ENCODE measurements at regions not wholly inside any gene's neighbourhood (a gene's known extent, or its start where the extent isn't known, plus 50 kb on each side); places are given as distances from the start of the nearest gene placed in this dataset.

DNA sequence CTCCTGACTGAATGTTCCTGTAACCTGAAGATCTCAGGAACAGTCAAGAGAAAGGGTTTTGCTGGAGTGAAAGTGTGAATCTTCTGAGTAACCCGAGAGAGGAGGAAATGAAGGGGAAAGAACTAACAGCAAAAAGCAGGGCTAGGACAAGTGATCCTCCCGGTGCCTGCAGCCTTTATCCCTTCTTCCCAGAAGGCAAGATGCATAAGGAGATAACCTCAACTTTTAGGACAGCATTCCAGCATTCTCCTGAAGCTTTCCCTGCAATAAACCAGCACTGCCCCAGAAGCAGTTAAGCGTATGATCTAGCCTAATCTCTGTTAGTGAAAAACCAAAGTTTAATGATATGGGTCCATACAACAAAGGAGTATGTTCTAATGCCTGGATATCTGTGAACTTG lies 298.8 kb downstream of the MEX3B start:
- ChIA-PET POLR2A (no interaction called here), CTCF (no interaction called here)
- TF ChIP-seq, protein P1, sequence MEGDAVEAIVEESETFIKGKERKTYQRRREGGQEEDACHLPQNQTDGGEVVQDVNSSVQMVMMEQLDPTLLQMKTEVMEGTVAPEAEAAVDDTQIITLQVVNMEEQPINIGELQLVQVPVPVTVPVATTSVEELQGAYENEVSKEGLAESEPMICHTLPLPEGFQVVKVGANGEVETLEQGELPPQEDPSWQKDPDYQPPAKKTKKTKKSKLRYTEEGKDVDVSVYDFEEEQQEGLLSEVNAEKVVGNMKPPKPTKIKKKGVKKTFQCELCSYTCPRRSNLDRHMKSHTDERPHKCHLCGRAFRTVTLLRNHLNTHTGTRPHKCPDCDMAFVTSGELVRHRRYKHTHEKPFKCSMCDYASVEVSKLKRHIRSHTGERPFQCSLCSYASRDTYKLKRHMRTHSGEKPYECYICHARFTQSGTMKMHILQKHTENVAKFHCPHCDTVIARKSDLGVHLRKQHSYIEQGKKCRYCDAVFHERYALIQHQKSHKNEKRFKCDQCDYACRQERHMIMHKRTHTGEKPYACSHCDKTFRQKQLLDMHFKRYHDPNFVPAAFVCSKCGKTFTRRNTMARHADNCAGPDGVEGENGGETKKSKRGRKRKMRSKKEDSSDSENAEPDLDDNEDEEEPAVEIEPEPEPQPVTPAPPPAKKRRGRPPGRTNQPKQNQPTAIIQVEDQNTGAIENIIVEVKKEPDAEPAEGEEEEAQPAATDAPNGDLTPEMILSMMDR (IDR thresholded peaks at IDR 0.05; ENCODE audit: insufficient read depth, low read depth, low read length) = no peak
- H3K36me3 ChIP-seq (ENCODE audit: control insufficient read depth, insufficient read depth, low read length) = no peaks in the 10 kb centered on the region
- H3K27me3 ChIP-seq (ENCODE audit: control insufficient read depth, insufficient read depth, low read length) = no peaks in the 10 kb centered on the region
- H3K4me3 ChIP-seq (ENCODE audit: low read depth, low read length) = no peak overlapping the region
- no peak for DNase-seq (ENCODE audit: low read depth)

DNA sequence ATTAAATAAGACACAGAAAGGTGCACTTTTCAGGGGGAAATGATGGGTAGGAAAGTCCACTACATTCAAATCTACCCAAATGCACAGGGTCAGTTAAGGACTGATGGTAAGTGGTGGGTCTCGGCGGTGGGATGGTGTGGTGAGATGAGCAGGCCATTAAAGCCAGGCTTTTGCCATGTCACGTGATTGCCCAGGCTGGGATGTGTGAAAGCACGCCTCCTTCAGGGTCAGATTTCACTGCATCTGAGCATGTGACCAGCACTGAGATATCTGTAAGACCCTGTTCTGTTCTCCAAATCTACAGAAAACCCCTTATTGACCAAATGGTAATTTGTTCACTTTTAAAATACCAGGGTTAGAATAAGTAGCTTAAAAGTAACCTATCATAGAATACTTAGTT lies 301.5 kb downstream of the MEX3B start:
- TF ChIP-seq, protein P1 (IDR thresholded peaks at IDR 0.05; ENCODE audit: insufficient read depth, low read depth, low read length) = no peak
- POLR2A ChIA-PET = no interaction called here
- no peak for DNase-seq (ENCODE audit: low read depth)
- CTCF ChIA-PET = no interaction called here
- no peak overlapping the region for H3K4me3 ChIP-seq (ENCODE audit: low read depth, low read length)
- no peaks in the 10 kb centered on the region for H3K27me3 ChIP-seq (ENCODE audit: control insufficient read depth, insufficient read depth, low read length)
- H3K36me3 ChIP-seq (ENCODE audit: control insufficient read depth, insufficient read depth, low read length) = no peaks in the 10 kb centered on the region

DNA sequence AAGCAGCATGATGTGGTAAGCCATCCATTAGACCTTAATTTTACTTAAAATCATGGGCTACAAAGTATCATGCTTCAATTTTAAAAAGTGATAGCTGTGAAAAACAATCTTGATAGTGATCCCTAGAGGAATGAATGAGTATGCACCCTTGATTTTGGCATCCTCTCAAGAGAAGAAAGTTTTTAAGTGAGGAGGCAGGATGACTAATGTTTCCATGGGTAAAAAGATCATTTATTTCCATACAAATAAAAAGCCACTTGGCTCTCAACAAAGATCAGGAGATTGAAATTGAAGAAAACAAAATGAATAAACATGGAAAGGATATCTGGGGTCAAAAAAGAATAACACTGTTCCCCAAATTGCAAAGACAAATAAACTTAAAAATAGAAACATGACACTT lies 305.4 kb downstream of the MEX3B start:
- H3K36me3 ChIP-seq (ENCODE audit: control insufficient read depth, insufficient read depth, low read length) = no peaks in the 10 kb centered on the region
- CTCF ChIA-PET = no interaction called here
- POLR2A ChIA-PET = no interaction called here
- no peak for DNase-seq (ENCODE audit: low read depth)
- TF ChIP-seq, protein P1 (IDR thresholded peaks at IDR 0.05; ENCODE audit: insufficient read depth, low read depth, low read length) = no peak
- no peaks in the 10 kb centered on the region for H3K27me3 ChIP-seq (ENCODE audit: control insufficient read depth, insufficient read depth, low read length)
- H3K4me3 ChIP-seq (ENCODE audit: low read depth, low read length) = no peak overlapping the region

DNA sequence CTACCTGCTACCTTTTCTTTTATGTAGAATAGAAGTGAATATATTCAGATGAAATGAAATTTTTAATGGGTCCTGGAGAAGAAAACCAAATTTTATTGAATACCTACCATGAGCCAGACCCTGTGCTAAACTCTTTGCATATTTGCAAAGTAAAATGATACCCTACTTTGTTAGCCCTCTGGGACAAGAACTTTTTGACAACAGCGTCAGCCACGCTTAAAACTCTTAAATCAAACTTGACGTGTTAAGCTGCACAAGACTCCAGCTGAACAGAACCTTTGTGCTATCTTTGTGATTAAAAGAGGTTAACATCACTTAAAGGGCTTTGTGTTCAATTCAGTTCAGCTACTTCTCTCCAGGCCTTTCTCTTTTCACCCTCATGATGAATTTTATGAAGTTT lies 316.5 kb downstream of the MEX3B start:
- POLR2A ChIA-PET = no interaction called here
- CTCF ChIA-PET = no interaction called here
- DNase-seq (ENCODE audit: low read depth) = no peak
- Histone ChIP-seq H3K36me3 (ENCODE audit: control insufficient read depth, insufficient read depth, low read length) (no peaks in the 10 kb centered on the region), H3K27me3 (ENCODE audit: control insufficient read depth, insufficient read depth, low read length) (no peaks in the 10 kb centered on the region), H3K4me3 (ENCODE audit: low read depth, low read length) (no peak overlapping the region)
- TF ChIP-seq, protein P1 (IDR thresholded peaks at IDR 0.05; ENCODE audit: insufficient read depth, low read depth, low read length) = no peak

DNA sequence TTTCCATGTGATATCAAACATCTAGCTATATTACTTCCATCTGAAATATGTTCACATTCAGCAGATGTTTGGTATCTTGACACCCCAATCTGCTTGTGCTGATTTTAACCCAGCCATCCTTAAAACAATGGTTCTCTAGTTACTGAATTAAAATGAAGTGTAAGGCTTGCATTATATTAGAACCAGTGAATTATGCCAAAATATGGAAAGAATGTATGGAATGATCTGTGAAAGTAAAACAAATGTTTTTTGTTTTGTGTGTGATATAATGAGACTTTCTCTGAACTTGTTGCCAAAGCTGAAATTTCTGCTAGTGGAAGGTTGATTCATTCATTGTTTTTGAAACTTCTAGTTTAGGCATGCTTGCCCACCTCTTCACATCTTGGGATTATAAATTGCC lies 317.1 kb downstream of the MEX3B start:
- TF ChIP-seq, protein P1 (IDR thresholded peaks at IDR 0.05; ENCODE audit: insufficient read depth, low read depth, low read length) = no peak
- Histone ChIP-seq H3K36me3 (ENCODE audit: control insufficient read depth, insufficient read depth, low read length) (no peaks in the 10 kb centered on the region), H3K27me3 (ENCODE audit: control insufficient read depth, insufficient read depth, low read length) (no peaks in the 10 kb centered on the region), H3K4me3 (ENCODE audit: low read depth, low read length) (no peak overlapping the region)
- ChIA-PET POLR2A (no interaction called here), CTCF (no interaction called here)
- DNase-seq (ENCODE audit: low read depth) = no peak
